ENCODE measurements at regions not wholly inside any gene's neighbourhood (a gene's known extent, or its start where the extent isn't known, plus 50 kb on each side); places are given as distances from the start of the nearest gene placed in this dataset.

- no peaks in the 10 kb centered on the region for H3K36me3 ChIP-seq
- H3K27ac ChIP-seq, result no peak overlapping the region
- DNase-seq (ENCODE audit: low spot score in 2 of 2), result no peak
- no peaks in the 10 kb centered on the region for H3K27me3 ChIP-seq
- no peak for TF ChIP-seq POLR2AphosphoS5 (IDR thresholded peaks at IDR 0.05)
- no peak for TF ChIP-seq CTCF (IDR thresholded peaks at IDR 0.05)
- TF ChIP-seq POLR2A (IDR thresholded peaks at IDR 0.05), result no peak
- intact Hi-C loops (cut with DNase I; ENCODE audit: low total_unique reads), result no loop called here
- H3K9me3 ChIP-seq, result peaks cover 0 to 9% of the 10 kb centered on the region in 2 donors
- H3K4me1 ChIP-seq, result no peaks in the 10 kb centered on the region
- H3K4me3 ChIP-seq, result no peak overlapping the region
Observed at GRCh38 chr5:156043351-156043750, 283.6 kb upstream of the SGCD start.

GRCh38 chr5:156051972-156052371, 275.0 kb upstream of the SGCD start:
- Histone ChIP-seq H3K4me1 (no peaks in the 10 kb centered on the region), H3K27me3 (no peaks in the 10 kb centered on the region), H3K36me3 (no peaks in the 10 kb centered on the region), H3K27ac (no peak overlapping the region), H3K4me3 (no peak overlapping the region), H3K9me3 (no peaks in the 10 kb centered on the region)
- intact Hi-C loops (cut with DNase I; ENCODE audit: low total_unique reads), result no loop called here
- no peak for TF ChIP-seq CTCF (IDR thresholded peaks at IDR 0.05)
- TF ChIP-seq POLR2A (IDR thresholded peaks at IDR 0.05), result no peak
- TF ChIP-seq POLR2AphosphoS5 (IDR thresholded peaks at IDR 0.05), result no peak
- no peak for DNase-seq (ENCODE audit: low spot score in 2 of 2)

GRCh38 chr5:156052656-156053055, 274.3 kb upstream of the SGCD start:
- no peaks in the 10 kb centered on the region for H3K9me3 ChIP-seq
- intact Hi-C loops (cut with DNase I; ENCODE audit: low total_unique reads), result no loop called here

GRCh38 chr5:156053056-156053455, 273.9 kb upstream of the SGCD start:
- Histone ChIP-seq H3K27ac (no peak overlapping the region), H3K4me3 (no peak overlapping the region), H3K4me1 (no peaks in the 10 kb centered on the region), H3K27me3 (no peaks in the 10 kb centered on the region), H3K36me3 (no peaks in the 10 kb centered on the region), H3K9me3 (no peaks in the 10 kb centered on the region)
- no peak for DNase-seq (ENCODE audit: low spot score in 2 of 2)
- TF ChIP-seq CTCF (IDR thresholded peaks at IDR 0.05) (no peak), POLR2AphosphoS5 (IDR thresholded peaks at IDR 0.05) (no peak), POLR2A (IDR thresholded peaks at IDR 0.05) (no peak)
- intact Hi-C loops (cut with DNase I; ENCODE audit: low total_unique reads), result no loop called here

More at GRCh38 chr5:156052656-156053055, 274.3 kb upstream of the SGCD start:
- Histone ChIP-seq H3K4me1 (no peaks in the 10 kb centered on the region), H3K27ac (no peak overlapping the region), H3K36me3 (no peaks in the 10 kb centered on the region), H3K4me3 (no peak overlapping the region), H3K27me3 (no peaks in the 10 kb centered on the region)
- TF ChIP-seq POLR2A (IDR thresholded peaks at IDR 0.05) (no peak), POLR2AphosphoS5 (IDR thresholded peaks at IDR 0.05) (no peak), CTCF (IDR thresholded peaks at IDR 0.05) (no peak)
- DNase-seq (ENCODE audit: low spot score in 2 of 2), result no peak

- TF ChIP-seq POLR2A (IDR thresholded peaks at IDR 0.05) (no peak), POLR2AphosphoS5 (IDR thresholded peaks at IDR 0.05) (no peak), CTCF (IDR thresholded peaks at IDR 0.05) (no peak)
- H3K36me3 ChIP-seq, result no peaks in the 10 kb centered on the region
- intact Hi-C loops (cut with DNase I; ENCODE audit: low total_unique reads), result no loop called here
- H3K9me3 ChIP-seq, result peaks cover 14 to 22% of the 10 kb centered on the region in 2 donors
- no peak overlapping the region for H3K27ac ChIP-seq
- no peaks in the 10 kb centered on the region for H3K27me3 ChIP-seq
- DNase-seq (ENCODE audit: low spot score in 2 of 2), result no peak
- H3K4me3 ChIP-seq, result no peak overlapping the region
- H3K4me1 ChIP-seq, result no peaks in the 10 kb centered on the region
Observed at GRCh38 chr5:156076912-156077311, 250.1 kb upstream of the SGCD start.
